A673 (cell line): ENCODE measurements at regions not wholly inside any gene's neighbourhood (a gene's known extent, or its start where the extent isn't known, plus 50 kb on each side); places are given as distances from the start of the nearest gene placed in this dataset.

Experiments used
- BruUV-seq: library from RNA; stranded (reverse); fragments of 400-500 nt; replicated peaks from 2 replicates; lab custom pipeline; 2021; lab: Mats Ljungman, UMichigan
- CTCF ChIA-PET: fragments of 300-600 bp; sonication (Branson Sonifier 250); formaldehyde crosslinking; loops from one replicate; lab custom pipeline; 2022; ENCODE audit warnings: antibody characterized with exemption; lab: Charles Lee
- POLR2A ChIA-PET: fragments of 300-600 bp; sonication (Branson Sonifier 250); formaldehyde crosslinking; loops from one replicate; lab custom pipeline; 2022; ENCODE audit warnings: antibody characterized with exemption; ENCODE audit not compliant: low non-redundant PET; lab: Charles Lee
- DNase-seq: peaks from one replicate; pipeline ENCODE4 v3.0.0-alpha.2; 2015; ENCODE audit warnings: low spot score
- H3K27ac ChIP-seq: fragments of 200-600 bp; sonication (generic); 2 replicates; pipeline ENCODE4 v1.5.1; 2016; ENCODE audit warnings: mixed run types, low read depth, mild to moderate bottlenecking, mixed read lengths, antibody characterized with exemption, low read length; ENCODE audit not compliant: poor library complexity, severe bottlenecking
- H3K27me3 ChIP-seq: fragments of 200-600 bp; sonication (generic); replicated peaks from 2 replicates; pipeline ENCODE4 v1.6.1; 2017; ENCODE audit warnings: mixed run types, low read depth, mild to moderate bottlenecking, mixed read lengths, antibody characterized with exemption, low read length; ENCODE audit not compliant: insufficient read depth, poor library complexity
- H3K36me3 ChIP-seq: fragments of 200-600 bp; sonication (generic); 2 replicates; pipeline ENCODE4 v1.6.1; 2016; ENCODE audit warnings: mixed run types, mild to moderate bottlenecking, mixed read lengths, antibody characterized with exemption, low read length; ENCODE audit not compliant: insufficient read depth, poor library complexity, severe bottlenecking
- H3K4me1 ChIP-seq: fragments of 200-600 bp; sonication (generic); 2 replicates; pipeline ENCODE4 v1.6.1; 2017; ENCODE audit warnings: mixed run types, mild to moderate bottlenecking, mixed read lengths, antibody characterized with exemption, low read length; ENCODE audit not compliant: insufficient read depth, poor library complexity, severe bottlenecking
- H3K4me3 ChIP-seq: fragments of 200-600 bp; sonication (generic); 2 replicates; pipeline ENCODE4 v1.5.1; 2016; ENCODE audit warnings: low read depth, mixed run types, mild to moderate bottlenecking, mixed read lengths, low read length; ENCODE audit not compliant: poor library complexity, severe bottlenecking
- H3K9me3 ChIP-seq: fragments of 200-600 bp; sonication (generic); 2 replicates; pipeline ENCODE4 v1.6.1; 2016; ENCODE audit warnings: mixed run types, low read depth, mild to moderate bottlenecking, mixed read lengths, antibody characterized with exemption, low read length; ENCODE audit not compliant: poor library complexity, severe bottlenecking
- CTCF ChIP-seq: fragments of 300-800, 200-600 bp; sonication (generic); conservative IDR thresholded peaks from 2 replicates; pipeline ENCODE4 v1.5.1; 2017; ENCODE audit warnings: low read depth, mild to moderate bottlenecking, antibody characterized with exemption, low read length, moderate library complexity, mixed read lengths
- EZH2 ChIP-seq: fragments of 200-600 bp; sonication (generic); IDR thresholded peaks from 2 replicates; pipeline ENCODE4 v1.6.1; 2017; ENCODE audit warnings: borderline replicate concordance, low read depth, mild to moderate bottlenecking, mixed read lengths, antibody characterized with exemption, low read length; ENCODE audit not compliant: poor library complexity, severe bottlenecking
- intact Hi-C: fragments of 100-400 bp; cut with micrococcal nuclease; formaldehyde crosslinking; loops from one replicate; pipeline ENCODE4 v1.10.0; 2022; ENCODE audit not compliant: unreplicated experiment

- Histone ChIP-seq H3K4me1 (peaks cover 33% of the 10 kb centered on the region), H3K27ac (peak overlapping the region; percentile 44), H3K9me3 (no peaks in the 10 kb centered on the region), H3K4me3 (no peak overlapping the region), H3K27me3 (no peaks in the 10 kb centered on the region), H3K36me3 (no peaks in the 10 kb centered on the region)
- no TSS peak for BruUV-seq
- POLR2A ChIA-PET = no interaction called here
- intact Hi-C loops = no loop called here
- TF ChIP-seq CTCF = no peak
- no peak for TF ChIP-seq EZH2
- CTCF ChIA-PET = no interaction called here
- peak; percentile 58 for DNase-seq
Measured at GRCh38 chr14:56896922-56897321, 86.6 kb upstream of the OTX2 start.

- POLR2A ChIA-PET = no interaction called here
- no peak overlapping the region for H3K27ac ChIP-seq
- H3K4me1 ChIP-seq = peaks cover 40% of the 10 kb centered on the region
- no peaks in the 10 kb centered on the region for H3K9me3 ChIP-seq
- H3K36me3 ChIP-seq = no peaks in the 10 kb centered on the region
- CTCF ChIA-PET = no interaction called here
- TF ChIP-seq EZH2 = no peak
- no peak for TF ChIP-seq CTCF
- BruUV-seq = no TSS peak
- intact Hi-C loops = no loop called here
- H3K4me3 ChIP-seq = no peak overlapping the region
- no peaks in the 10 kb centered on the region for H3K27me3 ChIP-seq
- DNase-seq = no peak
Measured at GRCh38 chr14:56896231-56896630, 86.0 kb upstream of the OTX2 start.

GRCh38 chr14:56895154-56895553 is 84.9 kb upstream of the OTX2 start:
- ChIA-PET CTCF (no interaction called here), POLR2A (no interaction called here)
- peak overlapping the region; percentile 2 for H3K27ac ChIP-seq
- H3K9me3 ChIP-seq = no peaks in the 10 kb centered on the region
- DNase-seq = no peak
- intact Hi-C loops = no loop called here
- no peaks in the 10 kb centered on the region for H3K36me3 ChIP-seq
- peaks cover 51% of the 10 kb centered on the region for H3K4me1 ChIP-seq
- no TSS peak for BruUV-seq
- no peaks in the 10 kb centered on the region for H3K27me3 ChIP-seq
- H3K4me3 ChIP-seq = no peak overlapping the region
- TF ChIP-seq EZH2 (no peak), CTCF (no peak)
